Gastroesophageal sphincter (tissue), 3 donors: ENCODE measurements at regions not wholly inside any gene's neighbourhood (a gene's known extent, or its start where the extent isn't known, plus 50 kb on each side); places are given as distances from the start of the nearest gene placed in this dataset.

Experiments
- CTCF ChIP-seq, 4 experiments: fragments of 200-600 bp in 2 of 4; fragments of 450-650 bp in 2 of 4; sonication (generic) in 1 of 4; IDR thresholded peaks; one replicate each; pipeline ENCODE4 v1.5.1; 2017 to 2019; ENCODE audit warnings: antibody characterized with exemption in 4 of 4, mild to moderate bottlenecking in 2 of 4, moderate library complexity in 2 of 4
- EP300 ChIP-seq: sonication (generic); formaldehyde crosslinking; IDR thresholded peaks from one replicate; pipeline ENCODE4 v1.6.1; 2017; ENCODE audit warnings: antibody characterized with exemption, mild to moderate bottlenecking
- POLR2A ChIP-seq, 2 donors: fragments of 450-650 bp; IDR thresholded peaks; one replicate each; pipeline ENCODE4 v1.6.1; 2017; ENCODE audit warnings: antibody characterized with exemption in 2 of 2, mild to moderate bottlenecking in 2 of 2, moderate library complexity in 1 of 2
- POLR2AphosphoS5 ChIP-seq: sonication (generic); formaldehyde crosslinking; IDR thresholded peaks from one replicate; pipeline ENCODE4 v1.6.1; 2017; ENCODE audit warnings: antibody characterized with exemption

- no peak for TF ChIP-seq POLR2A (IDR thresholded peaks at IDR 0.05)
- TF ChIP-seq CTCF (IDR thresholded peaks at IDR 0.05) = no peak
- no peak for TF ChIP-seq POLR2AphosphoS5
- no peak for TF ChIP-seq EP300
Observed at GRCh38 chr9:129561594-129562281, 59.2 kb downstream of the C9orf50 start.
